ENCODE measurements at regions not wholly inside any gene's neighbourhood (a gene's known extent, or its start where the extent isn't known, plus 50 kb on each side); places are given as distances from the start of the nearest gene placed in this dataset.

DNA sequence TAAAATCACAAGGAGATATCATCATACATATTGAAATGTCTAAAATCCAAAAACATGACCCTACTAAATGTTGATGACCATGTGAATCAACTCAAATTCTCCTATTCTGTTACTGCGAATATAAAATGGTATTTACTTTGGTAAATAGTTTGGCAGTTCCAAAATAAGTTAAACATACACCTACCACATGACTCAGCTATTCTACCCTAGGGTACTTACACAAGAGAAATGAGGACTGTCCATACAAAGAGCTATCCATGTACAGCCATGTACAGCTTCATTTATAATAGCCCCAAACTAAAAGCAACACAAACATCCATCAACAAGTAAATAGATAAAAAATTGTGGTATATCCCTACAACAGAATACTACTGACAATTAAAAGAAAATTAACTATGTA is 346.1 kb upstream of the TENM4 start:
- Mint-ChIP-seq H3K27me3 (ENCODE audit: low read depth) (no peaks in the 10 kb centered on the region), H3K36me3 (ENCODE audit: low read depth) (no peaks in the 10 kb centered on the region), H3K4me3 (no peak overlapping the region), H3K4me1 (ENCODE audit: low read depth) (no peaks in the 10 kb centered on the region), H3K9me3 (peaks cover 8% of the 10 kb centered on the region), H3K27ac (no peak overlapping the region)

DNA sequence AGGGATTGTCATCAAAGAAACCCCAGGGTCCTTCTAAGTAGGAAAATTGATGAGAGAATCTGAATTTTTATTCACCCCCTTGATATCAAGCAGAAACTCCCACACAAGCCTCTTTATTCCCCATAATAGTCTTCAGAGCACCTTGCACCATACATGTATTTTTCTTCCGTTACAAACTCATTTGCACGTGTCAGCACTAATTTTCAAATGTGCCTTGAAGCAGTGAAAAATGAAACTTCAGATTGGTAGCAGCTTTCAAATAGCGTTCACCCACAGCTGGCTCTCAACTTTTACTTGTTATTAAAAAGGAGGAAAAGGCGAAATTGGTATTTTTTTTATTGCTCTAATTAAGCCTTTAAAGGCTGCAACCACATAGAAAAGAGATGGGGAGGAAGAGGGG is 343.0 kb upstream of the TENM4 start:
- Mint-ChIP-seq H3K4me3 (no peak overlapping the region), H3K27ac (no peak overlapping the region), H3K36me3 (ENCODE audit: low read depth) (no peaks in the 10 kb centered on the region), H3K27me3 (ENCODE audit: low read depth) (no peaks in the 10 kb centered on the region), H3K9me3 (no peaks in the 10 kb centered on the region), H3K4me1 (ENCODE audit: low read depth) (no peaks in the 10 kb centered on the region)

DNA sequence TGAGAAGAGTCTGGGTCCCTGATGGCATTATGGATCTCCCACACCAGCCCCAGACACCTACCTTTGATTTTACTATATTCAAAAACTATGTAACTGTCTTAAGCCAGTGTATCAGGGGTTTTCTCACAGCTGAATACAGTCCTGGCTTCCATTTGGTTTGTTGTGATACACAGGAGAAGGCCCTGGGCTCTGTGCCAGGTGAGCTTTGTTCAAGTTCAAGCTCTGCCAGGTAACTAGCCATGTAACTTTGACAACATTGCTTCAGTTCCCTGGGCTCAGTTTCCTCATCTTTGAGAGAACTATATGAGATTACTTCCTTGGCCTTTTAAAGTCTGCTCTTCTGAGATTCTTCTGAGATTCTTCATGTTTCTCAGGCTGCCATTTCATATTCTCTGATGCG is 327.5 kb upstream of the TENM4 start:
- Mint-ChIP-seq H3K27ac (no peak overlapping the region), H3K4me3 (no peak overlapping the region), H3K27me3 (ENCODE audit: low read depth) (no peaks in the 10 kb centered on the region), H3K36me3 (ENCODE audit: low read depth) (no peaks in the 10 kb centered on the region), H3K4me1 (ENCODE audit: low read depth) (no peaks in the 10 kb centered on the region), H3K9me3 (peaks cover 9% of the 10 kb centered on the region)

DNA sequence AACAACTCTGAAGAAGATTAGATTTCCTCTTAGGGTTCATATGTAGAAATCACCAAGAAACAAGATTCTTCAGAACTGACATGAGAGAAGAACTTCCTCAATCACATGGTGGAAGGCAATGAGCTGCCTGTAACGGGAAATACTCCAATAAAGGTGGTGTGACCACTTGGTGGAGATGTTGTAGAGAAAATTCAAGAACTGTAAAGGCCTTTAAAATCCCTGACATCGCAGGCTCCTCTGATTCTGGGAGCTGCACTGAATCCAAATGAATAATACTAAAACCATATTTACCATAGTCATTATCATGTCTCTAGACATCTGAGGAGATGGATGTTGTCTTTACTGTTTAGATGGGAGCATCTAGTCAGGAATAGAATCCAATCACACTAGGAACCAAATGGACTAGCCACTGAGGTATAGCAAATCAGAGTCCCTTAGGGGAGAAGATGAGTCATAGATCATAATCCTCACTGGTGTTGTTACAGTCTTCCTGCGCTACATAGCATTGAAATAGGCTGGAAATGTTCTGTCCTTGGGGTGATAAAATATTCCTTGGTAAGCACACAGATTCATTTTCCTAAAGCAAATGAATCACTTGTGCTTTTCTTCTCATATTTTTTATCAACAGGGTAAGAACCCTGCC is 321.6 kb upstream of the TENM4 start:
- Mint-ChIP-seq H3K9me3 (peaks cover 6% of the 10 kb centered on the region), H3K36me3 (ENCODE audit: low read depth) (no peaks in the 10 kb centered on the region), H3K27me3 (ENCODE audit: low read depth) (no peaks in the 10 kb centered on the region), H3K4me3 (no peak overlapping the region), H3K4me1 (ENCODE audit: low read depth) (no peaks in the 10 kb centered on the region), H3K27ac (no peak overlapping the region)

DNA sequence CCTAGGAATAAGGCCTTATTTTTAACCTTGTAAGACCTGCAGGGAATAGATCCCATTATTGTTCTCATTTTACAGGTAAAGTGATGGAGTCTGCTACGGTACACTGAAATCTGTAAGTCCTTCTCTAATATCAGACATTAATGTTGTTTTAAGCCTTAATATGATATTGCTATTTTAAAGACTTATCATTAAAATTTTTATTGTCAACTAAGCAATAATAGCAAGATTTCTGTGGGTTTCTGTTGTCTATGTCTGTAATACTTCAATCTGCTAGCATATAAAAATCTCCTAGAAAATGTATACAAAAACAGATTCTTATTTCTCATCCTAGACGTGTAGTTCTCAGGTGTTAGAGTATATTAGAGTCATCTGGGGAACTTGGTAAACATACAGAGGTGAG is 317.5 kb upstream of the TENM4 start:
- Mint-ChIP-seq H3K27ac (no peak overlapping the region), H3K4me3 (no peak overlapping the region), H3K9me3 (peaks cover under 1% of the 10 kb centered on the region), H3K27me3 (ENCODE audit: low read depth) (no peaks in the 10 kb centered on the region), H3K4me1 (ENCODE audit: low read depth) (no peaks in the 10 kb centered on the region), H3K36me3 (ENCODE audit: low read depth) (no peaks in the 10 kb centered on the region)

DNA sequence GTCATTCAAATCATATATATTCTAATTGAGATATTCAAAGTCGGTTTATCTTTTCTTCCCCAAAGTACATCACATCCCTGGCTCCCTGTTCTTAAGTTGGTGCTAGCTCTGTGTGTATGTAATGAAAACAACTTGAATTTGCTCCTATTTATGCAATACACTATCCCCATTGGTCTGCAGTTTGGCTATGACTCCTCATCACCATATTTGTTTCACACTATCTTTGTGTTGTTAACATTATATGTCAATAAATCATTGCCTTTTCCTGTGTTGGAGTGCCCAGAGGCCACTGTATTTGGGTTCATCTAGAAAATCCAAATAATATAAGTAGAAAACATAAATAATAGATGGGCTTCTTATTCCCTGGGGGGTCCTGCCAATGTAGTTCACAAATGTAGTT is 306.6 kb upstream of the TENM4 start:
- Mint-ChIP-seq H3K27ac (no peak overlapping the region), H3K4me1 (ENCODE audit: low read depth) (no peaks in the 10 kb centered on the region), H3K36me3 (ENCODE audit: low read depth) (no peaks in the 10 kb centered on the region), H3K4me3 (no peak overlapping the region), H3K9me3 (no peaks in the 10 kb centered on the region), H3K27me3 (ENCODE audit: low read depth) (no peaks in the 10 kb centered on the region)

DNA sequence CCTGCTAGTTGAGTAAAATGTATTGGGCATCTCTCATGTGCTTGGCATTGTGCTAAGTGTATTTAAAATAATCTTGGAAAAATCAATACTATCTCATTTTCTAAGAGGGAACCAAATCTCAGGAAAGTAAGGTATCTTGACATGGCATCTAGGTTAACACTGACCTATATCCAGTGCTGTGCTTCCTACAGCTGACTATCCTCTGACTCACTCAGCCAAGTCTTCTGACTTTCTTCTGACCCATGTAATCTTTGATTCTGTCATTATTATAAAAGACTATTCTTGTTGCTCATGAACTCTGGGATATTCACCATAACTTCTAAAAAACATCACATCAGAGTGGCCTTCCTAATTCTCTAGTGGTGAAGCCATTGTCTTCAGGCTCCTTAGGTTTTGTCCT is 304.1 kb upstream of the TENM4 start:
- H3K27me3 Mint-ChIP-seq (ENCODE audit: low read depth): no peaks in the 10 kb centered on the region
- no peak overlapping the region for H3K27ac Mint-ChIP-seq
- H3K36me3 Mint-ChIP-seq (ENCODE audit: low read depth): no peaks in the 10 kb centered on the region
- H3K9me3 Mint-ChIP-seq: no peaks in the 10 kb centered on the region
- no peak overlapping the region for H3K4me3 Mint-ChIP-seq
- no peaks in the 10 kb centered on the region for H3K4me1 Mint-ChIP-seq (ENCODE audit: low read depth)

DNA sequence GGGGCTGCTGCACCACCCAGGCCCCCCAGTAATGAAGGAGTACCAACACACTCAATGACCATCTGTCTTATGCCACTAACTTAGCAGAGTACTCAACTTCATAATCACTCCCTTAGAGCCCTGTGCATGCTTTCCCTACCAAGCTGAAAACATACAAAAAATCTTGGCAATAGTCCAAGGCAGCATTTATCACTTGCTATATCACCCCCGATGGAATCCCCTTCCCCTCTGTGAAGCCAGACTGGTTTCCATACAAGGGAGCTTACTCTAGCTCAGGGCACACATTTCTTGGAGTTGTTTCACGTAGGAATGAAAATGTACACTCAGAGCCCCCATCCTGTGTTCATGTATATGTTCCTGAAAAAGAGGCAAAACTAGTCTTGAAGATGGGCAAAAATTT is 301.3 kb upstream of the TENM4 start:
- no peaks in the 10 kb centered on the region for H3K27me3 Mint-ChIP-seq (ENCODE audit: low read depth)
- H3K4me1 Mint-ChIP-seq (ENCODE audit: low read depth): no peaks in the 10 kb centered on the region
- H3K27ac Mint-ChIP-seq: no peak overlapping the region
- H3K36me3 Mint-ChIP-seq (ENCODE audit: low read depth): no peaks in the 10 kb centered on the region
- no peaks in the 10 kb centered on the region for H3K9me3 Mint-ChIP-seq
- H3K4me3 Mint-ChIP-seq: no peak overlapping the region

DNA sequence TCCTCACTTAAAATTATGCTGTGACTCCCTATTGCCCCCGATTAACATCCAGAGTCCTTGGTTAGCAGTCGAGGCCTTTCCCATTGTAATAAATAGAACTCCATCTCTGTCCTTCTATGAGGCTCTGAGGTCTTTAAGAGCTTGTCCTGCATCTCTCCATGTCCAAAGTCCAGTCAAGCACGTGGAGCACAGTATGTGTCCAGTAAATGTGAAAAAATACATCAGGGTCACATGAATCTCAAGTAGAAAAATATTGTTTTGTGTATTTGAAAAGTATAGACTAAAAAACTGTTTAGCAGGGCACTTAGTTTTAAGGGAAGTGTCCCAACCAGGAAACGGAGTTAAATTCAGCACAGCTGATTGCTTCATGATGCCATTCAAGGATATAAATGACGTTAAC is 298.8 kb upstream of the TENM4 start:
- Mint-ChIP-seq H3K4me1 (ENCODE audit: low read depth) (no peaks in the 10 kb centered on the region), H3K36me3 (ENCODE audit: low read depth) (no peaks in the 10 kb centered on the region), H3K27ac (no peak overlapping the region), H3K27me3 (ENCODE audit: low read depth) (no peaks in the 10 kb centered on the region), H3K4me3 (no peak overlapping the region), H3K9me3 (no peaks in the 10 kb centered on the region)

DNA sequence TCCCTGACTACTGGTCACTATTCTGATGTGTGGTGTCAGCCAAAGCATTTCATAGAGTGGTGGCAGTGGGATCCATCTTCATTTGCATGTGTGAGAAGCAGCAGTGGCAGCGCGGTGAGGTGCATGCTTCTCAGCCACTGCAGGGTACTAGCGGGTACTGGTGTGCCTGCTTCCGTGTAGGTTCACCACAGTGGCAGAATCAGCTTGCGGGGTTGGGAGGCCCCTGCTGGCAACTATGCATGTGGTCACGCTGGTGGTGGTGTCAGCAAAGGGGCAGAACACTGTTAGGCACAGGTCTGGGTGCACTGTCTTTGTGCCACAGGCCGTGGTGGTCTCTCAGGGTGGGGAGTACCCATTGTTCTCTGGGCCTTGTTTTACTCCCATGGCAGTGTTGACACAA is 286.4 kb upstream of the TENM4 start:
- Mint-ChIP-seq H3K27ac (no peak overlapping the region), H3K4me1 (ENCODE audit: low read depth) (no peaks in the 10 kb centered on the region), H3K4me3 (no peak overlapping the region), H3K9me3 (peaks cover 16% of the 10 kb centered on the region), H3K27me3 (ENCODE audit: low read depth) (no peaks in the 10 kb centered on the region), H3K36me3 (ENCODE audit: low read depth) (no peaks in the 10 kb centered on the region)

DNA sequence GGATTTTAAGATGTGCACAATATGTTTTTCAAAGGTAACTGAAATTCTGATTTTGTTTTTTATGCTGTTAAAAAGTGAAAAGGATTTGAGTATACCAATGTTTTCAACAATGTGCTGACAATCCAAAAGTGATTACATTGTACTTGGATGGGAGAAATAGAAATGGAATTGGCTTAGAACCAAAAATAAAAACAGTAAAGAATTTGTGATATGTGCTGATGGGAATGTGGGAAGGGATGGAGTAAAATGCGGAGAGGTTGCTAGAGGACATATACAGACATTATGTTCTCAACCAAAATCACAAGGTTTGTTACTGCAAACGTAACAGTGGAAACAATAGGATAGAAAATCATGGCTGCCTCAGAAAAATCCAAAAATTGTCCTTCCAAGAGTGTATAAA is 279.3 kb upstream of the TENM4 start:
- Mint-ChIP-seq H3K4me3 (no peak overlapping the region), H3K27ac (no peak overlapping the region), H3K27me3 (ENCODE audit: low read depth) (no peaks in the 10 kb centered on the region), H3K9me3 (peaks cover 7% of the 10 kb centered on the region), H3K4me1 (ENCODE audit: low read depth) (no peaks in the 10 kb centered on the region), H3K36me3 (ENCODE audit: low read depth) (no peaks in the 10 kb centered on the region)

DNA sequence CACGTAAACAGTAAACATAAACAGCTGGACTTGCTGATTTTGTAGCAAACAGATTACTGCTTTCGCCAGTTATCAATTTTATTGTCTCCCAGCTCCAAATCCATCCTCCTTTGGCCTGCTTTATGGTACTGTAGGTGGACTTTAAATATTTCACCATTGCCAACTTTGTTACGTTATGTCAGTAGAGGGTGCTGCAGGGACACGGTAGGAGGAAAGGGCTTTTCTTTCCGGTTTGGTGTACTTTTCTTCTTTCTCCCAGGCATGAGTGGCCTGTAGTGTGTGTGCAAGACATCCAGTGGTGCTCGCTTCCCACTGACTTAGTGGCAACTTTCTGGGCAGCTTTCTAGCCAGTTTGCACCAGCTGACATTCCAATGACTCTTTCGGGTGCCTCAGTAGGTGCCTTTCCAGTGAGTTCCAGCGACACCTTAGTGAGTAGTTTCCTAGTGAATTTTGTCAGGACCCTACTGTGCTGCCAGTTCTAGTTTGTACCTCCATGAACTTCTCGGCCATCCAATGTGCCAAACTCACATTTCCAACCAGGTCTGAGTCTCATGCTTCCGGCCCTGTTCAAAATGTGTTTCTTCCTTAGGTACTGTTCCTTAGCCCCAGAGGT is 267.6 kb upstream of the TENM4 start:
- no peak overlapping the region for H3K27ac Mint-ChIP-seq
- no peaks in the 10 kb centered on the region for H3K9me3 Mint-ChIP-seq
- no peak overlapping the region for H3K4me3 Mint-ChIP-seq
- no peaks in the 10 kb centered on the region for H3K27me3 Mint-ChIP-seq (ENCODE audit: low read depth)
- H3K4me1 Mint-ChIP-seq (ENCODE audit: low read depth): no peaks in the 10 kb centered on the region
- H3K36me3 Mint-ChIP-seq (ENCODE audit: low read depth): no peaks in the 10 kb centered on the region

DNA sequence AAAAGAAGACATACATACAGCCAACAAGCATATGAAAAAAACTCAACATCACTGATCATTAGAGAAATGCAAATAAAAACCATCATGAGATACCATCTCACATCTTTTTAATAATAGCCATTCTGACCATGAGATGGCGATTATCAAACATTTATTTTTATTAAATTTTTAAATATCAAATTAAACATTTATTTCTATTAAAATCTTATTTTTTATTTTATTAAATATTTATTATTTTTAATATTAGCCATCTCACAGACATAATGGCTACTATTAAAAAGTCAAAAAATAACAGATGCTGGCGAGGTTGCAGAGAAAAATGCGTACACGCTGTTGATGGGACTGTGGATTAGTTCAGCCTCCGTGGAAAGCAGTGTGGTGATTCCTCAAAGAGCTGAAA is 264.8 kb upstream of the TENM4 start:
- peaks cover 22% of the 10 kb centered on the region for H3K9me3 Mint-ChIP-seq
- no peaks in the 10 kb centered on the region for H3K36me3 Mint-ChIP-seq (ENCODE audit: low read depth)
- H3K27me3 Mint-ChIP-seq (ENCODE audit: low read depth): no peaks in the 10 kb centered on the region
- H3K4me3 Mint-ChIP-seq: no peak overlapping the region
- no peaks in the 10 kb centered on the region for H3K4me1 Mint-ChIP-seq (ENCODE audit: low read depth)
- no peak overlapping the region for H3K27ac Mint-ChIP-seq

DNA sequence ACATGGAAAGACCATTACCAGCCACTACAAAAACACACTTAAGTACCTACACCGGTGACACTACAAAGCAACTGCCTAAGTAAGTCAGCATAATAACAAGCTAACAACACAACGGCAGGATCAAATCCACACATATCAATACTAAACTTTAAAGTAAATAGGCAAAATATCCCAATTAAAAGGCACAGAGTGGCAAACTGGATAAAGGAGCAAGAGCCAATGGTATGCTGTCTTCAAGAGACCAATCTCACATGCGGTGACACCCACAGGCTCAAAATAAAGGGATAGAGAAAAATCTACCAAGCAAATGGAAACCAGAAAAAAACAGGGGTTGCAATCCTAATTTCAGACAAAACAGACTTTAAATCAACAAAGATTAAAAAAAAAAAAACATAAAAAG is 261.5 kb upstream of the TENM4 start:
- peaks cover 26% of the 10 kb centered on the region for H3K9me3 Mint-ChIP-seq
- H3K36me3 Mint-ChIP-seq (ENCODE audit: low read depth): no peaks in the 10 kb centered on the region
- no peak overlapping the region for H3K27ac Mint-ChIP-seq
- H3K4me3 Mint-ChIP-seq: no peak overlapping the region
- no peaks in the 10 kb centered on the region for H3K4me1 Mint-ChIP-seq (ENCODE audit: low read depth)
- H3K27me3 Mint-ChIP-seq (ENCODE audit: low read depth): no peaks in the 10 kb centered on the region

DNA sequence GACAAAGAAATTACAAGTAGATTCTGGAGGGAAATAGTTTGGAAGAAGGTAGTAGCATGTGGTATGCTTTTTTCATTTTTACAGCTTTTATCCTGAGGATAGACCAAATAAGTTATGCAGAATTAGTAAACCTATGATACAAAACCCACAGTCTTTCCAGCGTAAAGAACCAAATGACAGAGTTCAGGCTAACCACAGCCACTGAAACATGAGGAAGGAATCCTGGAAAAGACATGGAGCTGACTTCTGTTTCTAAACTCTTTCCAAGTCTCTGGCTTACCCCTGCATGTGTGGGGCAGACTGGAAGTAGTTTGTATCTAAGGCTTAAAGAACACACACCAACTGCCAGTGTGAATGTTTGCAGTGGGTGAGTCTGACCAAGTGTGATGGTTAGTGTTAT is 258.4 kb upstream of the TENM4 start:
- no peak overlapping the region for H3K27ac Mint-ChIP-seq

DNA sequence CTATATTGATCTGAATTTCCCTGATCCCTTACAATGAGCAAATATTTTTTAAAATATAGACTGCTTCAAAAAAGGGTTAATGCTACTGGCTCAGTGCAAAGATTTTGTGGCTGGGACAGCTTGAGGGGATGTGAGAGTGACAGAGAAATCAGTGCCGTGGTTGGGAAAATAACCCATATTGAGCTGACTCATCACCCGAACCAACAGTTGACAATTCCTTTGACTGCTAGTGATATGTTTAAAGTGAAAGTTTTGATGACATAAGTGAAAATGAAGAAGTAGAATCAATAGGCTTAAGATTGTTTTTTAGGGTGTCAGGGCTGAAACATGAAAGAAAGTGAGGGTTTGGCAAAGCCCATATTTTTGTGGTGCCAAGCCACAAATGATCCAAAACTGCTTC is 257.1 kb upstream of the TENM4 start:
- H3K4me3 Mint-ChIP-seq: no peak overlapping the region
- H3K9me3 Mint-ChIP-seq: peaks cover 23% of the 10 kb centered on the region
- no peak overlapping the region for H3K27ac Mint-ChIP-seq
- no peaks in the 10 kb centered on the region for H3K27me3 Mint-ChIP-seq (ENCODE audit: low read depth)
- no peaks in the 10 kb centered on the region for H3K4me1 Mint-ChIP-seq (ENCODE audit: low read depth)
- H3K36me3 Mint-ChIP-seq (ENCODE audit: low read depth): no peaks in the 10 kb centered on the region

More for the DNA sequence above, 258.4 kb upstream of the TENM4 start:
- Mint-ChIP-seq H3K27me3 (ENCODE audit: low read depth) (no peaks in the 10 kb centered on the region), H3K4me3 (no peak overlapping the region), H3K9me3 (peaks cover 26% of the 10 kb centered on the region), H3K4me1 (ENCODE audit: low read depth) (no peaks in the 10 kb centered on the region), H3K36me3 (ENCODE audit: low read depth) (no peaks in the 10 kb centered on the region)
